HEK293T (cell line): ENCODE measurements at regions not wholly inside any gene's neighbourhood (a gene's known extent, or its start where the extent isn't known, plus 50 kb on each side); places are given as distances from the start of the nearest gene placed in this dataset.

Source experiments
- CTCF ChIA-PET: fragments of 350-600 bp; formaldehyde crosslinking; extraction: SDS; loops from one replicate; lab custom pipeline; 2021; ENCODE audit warnings: antibody characterized with exemption, inconsistent platforms; lab: Yijun Ruan, JAX
- POLR2A ChIA-PET: fragments of 350-600 bp; formaldehyde crosslinking; extraction: SDS; loops from one replicate; lab custom pipeline; 2020; ENCODE audit warnings: antibody characterized with exemption, inconsistent platforms; lab: Yijun Ruan, JAX
- DNase-seq: peaks from one replicate; pipeline ENCODE4 v3.0.0; 2012; ENCODE audit warnings: mixed read lengths; ENCODE audit errors: extremely low spot score
- ARNT ChIP-seq: fragments of 450-650 bp; IDR thresholded peaks from 2 replicates; pipeline ENCODE4 v1.6.1; 2017; ENCODE audit warnings: mild to moderate bottlenecking
- BHLHE40 ChIP-seq: fragments of 450-650 bp; IDR thresholded peaks from 2 replicates; pipeline ENCODE4 v1.6.1; 2016; ENCODE audit warnings: mild to moderate bottlenecking, moderate library complexity, borderline replicate concordance
- CTBP1 ChIP-seq: fragments of 450-650 bp; IDR thresholded peaks from 2 replicates; pipeline ENCODE4 v1.6.1; 2016; ENCODE audit warnings: borderline replicate concordance
- ELF4 ChIP-seq: fragments of 450-650 bp; IDR thresholded peaks from 2 replicates; pipeline ENCODE4 v1.6.1; 2017; ENCODE audit warnings: antibody characterized with exemption
- FOXA1 ChIP-seq: fragments of 450-650 bp; IDR thresholded peaks from 2 replicates; pipeline ENCODE4 v1.6.1; 2016; ENCODE audit warnings: mild to moderate bottlenecking
- FOXK2 ChIP-seq: fragments of 450-650 bp; IDR thresholded peaks from 2 replicates; pipeline ENCODE4 v1.6.1; 2016; ENCODE audit warnings: mild to moderate bottlenecking
- FOXM1 ChIP-seq: fragments of 450-650 bp; IDR thresholded peaks from 2 replicates; pipeline ENCODE4 v1.6.1; 2017; ENCODE audit warnings: mild to moderate bottlenecking, borderline replicate concordance
- HDGF ChIP-seq: fragments of 450-650 bp; IDR thresholded peaks from 2 replicates; pipeline ENCODE4 v1.6.1; 2017; ENCODE audit warnings: antibody characterized with exemption, borderline replicate concordance
- L3MBTL2 ChIP-seq: fragments of 450-650 bp; conservative IDR thresholded peaks from 2 replicates; pipeline ENCODE4 v1.6.1; 2016; ENCODE audit warnings: mild to moderate bottlenecking
- LEF1 ChIP-seq: fragments of 450-650 bp; IDR thresholded peaks from 2 replicates; pipeline ENCODE4 v1.6.1; 2017; ENCODE audit warnings: mild to moderate bottlenecking, borderline replicate concordance
- NFRKB ChIP-seq: fragments of 450-650 bp; IDR thresholded peaks from 2 replicates; pipeline ENCODE4 v1.6.1; 2016; ENCODE audit warnings: mild to moderate bottlenecking, moderate library complexity
- PKNOX1 ChIP-seq: fragments of 450-650 bp; IDR thresholded peaks from 2 replicates; pipeline ENCODE4 v1.6.1; 2016
- SP1 ChIP-seq: fragments of 450-650 bp; IDR thresholded peaks from 2 replicates; pipeline ENCODE4 v1.6.1; 2017
- SUZ12 ChIP-seq: fragments of 450-650 bp; IDR thresholded peaks from 2 replicates; pipeline ENCODE4 v1.6.1; 2016; ENCODE audit warnings: mild to moderate bottlenecking
- TARDBP ChIP-seq: fragments of 450-650 bp; IDR thresholded peaks from 2 replicates; pipeline ENCODE4 v1.6.1; 2016
- ZNF384 ChIP-seq: fragments of 450-650 bp; IDR thresholded peaks from 2 replicates; pipeline ENCODE4 v1.6.1; 2016

- TF ChIP-seq HDGF (no peak), SP1 (no peak), FOXA1 (no peak), LEF1 (no peak), BHLHE40 (no peak), ZNF384 (no peak), TARDBP (no peak), PKNOX1 (no peak), FOXK2 (no peak), ELF4 (no peak), FOXM1 (no peak), CTBP1 (no peak), SUZ12 (no peak)
- DNase-seq: no peak
- ChIA-PET POLR2A (no interaction called here), CTCF (interaction anchor here (1.5 kb wide), 1 partner anchor 10 kb away, joined by 4 read pairs; no protein-coding TSS in a partner anchor)
These were observed 257.6 kb upstream of the GHITM start for GRCh38 chr10:83881661-83882060.

GRCh38 chr10:83886871-83887270 is 252.4 kb upstream of the GHITM start:
- TF ChIP-seq ZNF384 (no peak), HDGF (no peak), LEF1 (no peak), CTBP1 (no peak), TARDBP (no peak), SP1 (no peak), ELF4 (no peak), FOXM1 (no peak), BHLHE40 (no peak), NFRKB (no peak), ARNT (no peak), L3MBTL2 (no peak), PKNOX1 (no peak), FOXA1 (no peak), SUZ12 (no peak), FOXK2 (no peak)
- DNase-seq: no peak
- CTCF ChIA-PET: interaction anchor here (0.5 kb wide), 1 partner anchor 84 kb away, joined by 4 read pairs; no protein-coding TSS in a partner anchor
- POLR2A ChIA-PET: no interaction called here

GRCh38 chr10:83892737-83893136 is 246.6 kb upstream of the GHITM start:
- TF ChIP-seq ELF4: no peak
- no peak for TF ChIP-seq TARDBP
- no peak for TF ChIP-seq FOXA1
- TF ChIP-seq FOXM1: no peak
- TF ChIP-seq BHLHE40: no peak
- no peak for TF ChIP-seq CTBP1
- TF ChIP-seq SP1: no peak
- no peak for TF ChIP-seq SUZ12
- no peak for TF ChIP-seq ZNF384
- TF ChIP-seq LEF1: no peak
- TF ChIP-seq ARNT: no peak
- TF ChIP-seq FOXK2: no peak
- no peak for TF ChIP-seq PKNOX1
- no peak for TF ChIP-seq NFRKB
- TF ChIP-seq HDGF: no peak
- no peak for TF ChIP-seq L3MBTL2
- ChIA-PET POLR2A (no interaction called here), CTCF (no interaction called here)
- DNase-seq: no peak

GRCh38 chr10:83896219-83896618 is 243.1 kb upstream of the GHITM start:
- CTCF ChIA-PET: interaction anchor here (1.4 kb wide), 1 partner anchor 25 kb away, joined by 8 read pairs; no protein-coding TSS in a partner anchor
- POLR2A ChIA-PET: no interaction called here
- no peak for DNase-seq
- TF ChIP-seq ZNF384 (no peak), TARDBP (no peak), PKNOX1 (no peak), NFRKB (no peak), CTBP1 (no peak), FOXK2 (no peak)

- no peak for DNase-seq
- ChIA-PET CTCF (no interaction called here), POLR2A (no interaction called here)
- TF ChIP-seq FOXA1 (no peak), CTBP1 (no peak), SUZ12 (no peak), LEF1 (no peak), L3MBTL2 (no peak), TARDBP (no peak), NFRKB (no peak), HDGF (no peak), FOXK2 (no peak), FOXM1 (no peak), SP1 (no peak), ARNT (no peak), ZNF384 (no peak)
These were observed 241.7 kb upstream of the GHITM start for GRCh38 chr10:83897626-83898025.

GRCh38 chr10:83908506-83908905 is 230.8 kb upstream of the GHITM start:
- DNase-seq: no peak
- ChIA-PET POLR2A (no interaction called here), CTCF (no interaction called here)
- no peak for TF ChIP-seq FOXK2
- no peak for TF ChIP-seq L3MBTL2
- TF ChIP-seq ELF4: no peak
- TF ChIP-seq PKNOX1: no peak
- no peak for TF ChIP-seq FOXM1
- no peak for TF ChIP-seq ARNT
- no peak for TF ChIP-seq SP1
- no peak for TF ChIP-seq CTBP1
- no peak for TF ChIP-seq TARDBP
- no peak for TF ChIP-seq HDGF
- no peak for TF ChIP-seq ZNF384
- no peak for TF ChIP-seq LEF1
